ENCODE measurements at regions not wholly inside any gene's neighbourhood (a gene's known extent, or its start where the extent isn't known, plus 50 kb on each side); places are given as distances from the start of the nearest gene placed in this dataset.
A peak's percentile ranks its signal among the peaks of the same experiment; 100 is the strongest.

GRCh38 chr11:121892131-121892681, 223.8 kb downstream of the BLID start:
- Histone ChIP-seq H3K27ac (no peak overlapping the region), H3K4me3 (no peak overlapping the region), H3K36me3 (no peaks in the 10 kb centered on the region), H3K9me3 (no peaks in the 10 kb centered on the region), H3K27me3 (no peaks in the 10 kb centered on the region), H3K4me1 (no peaks in the 10 kb centered on the region)
- TF ChIP-seq CTCF (IDR thresholded peaks at IDR 0.05), result no peak
- DNase-seq (peak in 1 of 4 donors; percentile 20), ATAC-seq (no peak)
- intact Hi-C loops (cut with DNase I), result no loop called here

GRCh38 chr11:121890946-121891515, 225.0 kb downstream of the BLID start:
- no peaks in the 10 kb centered on the region for H3K27me3 ChIP-seq
- intact Hi-C loops (cut with DNase I), result no loop called here

GRCh38 chr11:121890377-121890776, 225.6 kb downstream of the BLID start:
- H3K4me3 ChIP-seq, result no peak overlapping the region
- H3K4me1 ChIP-seq, result no peaks in the 10 kb centered on the region
- no peaks in the 10 kb centered on the region for H3K27me3 ChIP-seq
- H3K27ac ChIP-seq, result no peak overlapping the region
- no peak for TF ChIP-seq CTCF (IDR thresholded peaks at IDR 0.05)
- H3K9me3 ChIP-seq, result no peaks in the 10 kb centered on the region
- DNase-seq (no peak), ATAC-seq (no peak)
- intact Hi-C loops (cut with DNase I), result no loop called here
- no peaks in the 10 kb centered on the region for H3K36me3 ChIP-seq

More at GRCh38 chr11:121890946-121891515, 225.0 kb downstream of the BLID start:
- H3K9me3 ChIP-seq, result no peaks in the 10 kb centered on the region
- no peak for TF ChIP-seq CTCF (IDR thresholded peaks at IDR 0.05)
- ATAC-seq (peak; percentile 21), DNase-seq (no peak)
- H3K36me3 ChIP-seq, result no peaks in the 10 kb centered on the region
- H3K27ac ChIP-seq, result no peak overlapping the region
- no peak overlapping the region for H3K4me3 ChIP-seq
- H3K4me1 ChIP-seq, result no peaks in the 10 kb centered on the region

- TF ChIP-seq CTCF (IDR thresholded peaks at IDR 0.05), result no peak
- ATAC-seq (no peak), DNase-seq (no peak)
- H3K4me3 ChIP-seq, result no peak overlapping the region
- no peak overlapping the region for H3K27ac ChIP-seq
- H3K27me3 ChIP-seq, result no peaks in the 10 kb centered on the region
- intact Hi-C loops (cut with DNase I), result no loop called here
- no peaks in the 10 kb centered on the region for H3K4me1 ChIP-seq
- no peaks in the 10 kb centered on the region for H3K9me3 ChIP-seq
- no peaks in the 10 kb centered on the region for H3K36me3 ChIP-seq
Observed at GRCh38 chr11:121889931-121890330, 226.1 kb downstream of the BLID start.

GRCh38 chr11:121889186-121889585, 226.8 kb downstream of the BLID start:
- Histone ChIP-seq H3K4me1 (no peaks in the 10 kb centered on the region), H3K36me3 (no peaks in the 10 kb centered on the region), H3K9me3 (no peaks in the 10 kb centered on the region), H3K27me3 (no peaks in the 10 kb centered on the region), H3K4me3 (no peak overlapping the region), H3K27ac (no peak overlapping the region)
- no peak for ATAC-seq
- TF ChIP-seq CTCF (IDR thresholded peaks at IDR 0.05), result no peak
- DNase-seq, result no peak
- intact Hi-C loops (cut with DNase I), result no loop called here
